GM21717 (cell line): ENCODE measurements at regions not wholly inside any gene's neighbourhood (a gene's known extent, or its start where the extent isn't known, plus 50 kb on each side); places are given as distances from the start of the nearest gene placed in this dataset.
"Not testable (repeated sequence)": the region's sequence is repeated elsewhere in the genome, so short reads cannot be mapped to it uniquely, and the experiment has no call there.

Experiments
- ATAC-seq: cut with Tn5 transposase; IDR thresholded peaks from one replicate; pipeline ENCODE4 v1.9.1; 2021; ENCODE audit warnings: mild to moderate bottlenecking, moderate library complexity; ENCODE audit not compliant: unreplicated experiment

- no peak for ATAC-seq
Measured at GRCh38 chr1:87976316-87976715, 647.6 kb downstream of the LMO4 start.

- no peak for ATAC-seq
Measured at GRCh38 chr1:87977145-87977544, 648.5 kb downstream of the LMO4 start.

- no peak for ATAC-seq
Measured at GRCh38 chr1:87979079-87979478, 650.4 kb downstream of the LMO4 start.

- no peak for ATAC-seq
Measured at GRCh38 chr1:87980494-87980893, 651.8 kb downstream of the LMO4 start.

- ATAC-seq: no peak
Measured at GRCh38 chr1:87981386-87981785, 652.7 kb downstream of the LMO4 start.

GRCh38 chr1:87981810-87982209 is 653.1 kb downstream of the LMO4 start:
- ATAC-seq: no peak

GRCh38 chr1:87983841-87984240 is 655.2 kb downstream of the LMO4 start:
- ATAC-seq: no peak

- no peak for ATAC-seq
Measured at GRCh38 chr1:87985071-87985470, 656.4 kb downstream of the LMO4 start.

- no peak for ATAC-seq
Measured at GRCh38 chr1:87986130-87986866, 657.6 kb downstream of the LMO4 start.

GRCh38 chr1:87989346-87989745 is 660.7 kb downstream of the LMO4 start:
- ATAC-seq: no peak

GRCh38 chr1:87992536-87992935 is 663.9 kb downstream of the LMO4 start:
- not testable (repeated sequence) for ATAC-seq

- ATAC-seq: no peak
Measured at GRCh38 chr1:87993051-87993450, 664.4 kb downstream of the LMO4 start.

- ATAC-seq: no peak
Measured at GRCh38 chr1:87999852-88000251, 671.2 kb downstream of the LMO4 start.

- no peak for ATAC-seq
Measured at GRCh38 chr1:88001460-88001859, 672.8 kb downstream of the LMO4 start.

GRCh38 chr1:88003255-88003654 is 674.6 kb downstream of the LMO4 start:
- ATAC-seq: no peak

GRCh38 chr1:88009916-88010315 is 674.2 kb upstream of the PKN2 start:
- no peak for ATAC-seq

GRCh38 chr1:88013485-88013884 is 670.6 kb upstream of the PKN2 start:
- no peak for ATAC-seq

GRCh38 chr1:88014131-88014530 is 669.9 kb upstream of the PKN2 start:
- ATAC-seq: no peak

- no peak for ATAC-seq
Measured at GRCh38 chr1:88016947-88017346, 667.1 kb upstream of the PKN2 start.

- no peak for ATAC-seq
Measured at GRCh38 chr1:88021529-88021928, 662.5 kb upstream of the PKN2 start.

- ATAC-seq: no peak
Measured at GRCh38 chr1:88022516-88022915, 661.6 kb upstream of the PKN2 start.

- ATAC-seq: no peak
Measured at GRCh38 chr1:88029142-88029541, 654.9 kb upstream of the PKN2 start.

- ATAC-seq: no peak
Measured at GRCh38 chr1:88029899-88030298, 654.2 kb upstream of the PKN2 start.
